HepG2 (cell line): ENCODE measurements at regions not wholly inside any gene's neighbourhood (a gene's known extent, or its start where the extent isn't known, plus 50 kb on each side); places are given as distances from the start of the nearest gene placed in this dataset.

ENCODE experiments used
- JUND ChIP-seq: sonication (generic); formaldehyde crosslinking; IDR thresholded peaks from 2 replicates; pipeline ENCODE4 v1.8.0; 2022; ENCODE audit warnings: mild to moderate bottlenecking, missing genetic modification reagents
- MEF2D ChIP-seq: sonication (generic); formaldehyde crosslinking; IDR thresholded peaks from 2 replicates; pipeline ENCODE4 v1.5.1; 2020; ENCODE audit warnings: mild to moderate bottlenecking, missing genetic modification reagents
- RBFOX2 ChIP-seq: fragments of 200-400 bp; formaldehyde crosslinking; IDR thresholded peaks from 2 replicates; pipeline ENCODE4 v1.6.1; 2017; ENCODE audit warnings: low read depth, mild to moderate bottlenecking, low read length
- RFXAP ChIP-seq: sonication (generic); formaldehyde crosslinking; IDR thresholded peaks from 2 replicates; pipeline ENCODE4 v1.4.0; 2020; ENCODE audit warnings: missing genetic modification reagents, borderline replicate concordance
- SALL1 ChIP-seq: sonication (generic); formaldehyde crosslinking; IDR thresholded peaks from 2 replicates; pipeline ENCODE4 v1.8.0; 2022; ENCODE audit warnings: mild to moderate bottlenecking, missing genetic modification reagents
- SMAD1 ChIP-seq: sonication (generic); formaldehyde crosslinking; IDR thresholded peaks from 2 replicates; pipeline ENCODE4 v1.4.0; 2020; ENCODE audit warnings: missing genetic modification reagents, low read depth, mild to moderate bottlenecking, borderline replicate concordance
- SP5 ChIP-seq: IDR thresholded peaks from 2 replicates; pipeline ENCODE4 v1.6.1; 2016; ENCODE audit warnings: low read depth, borderline replicate concordance
- YY1 ChIP-seq: IDR thresholded peaks from 2 replicates; pipeline ENCODE4 v1.6.1; 2011; ENCODE audit warnings: low read length, low read depth, moderate library complexity, mild to moderate bottlenecking; ENCODE audit not compliant: insufficient read depth, insufficient replicate concordance
- ZNF143 ChIP-seq: sonication (generic); formaldehyde crosslinking; IDR thresholded peaks from 2 replicates; pipeline ENCODE4 v1.4.0; 2020; ENCODE audit warnings: missing genetic modification reagents
- ZNF331 ChIP-seq: sonication (generic); formaldehyde crosslinking; IDR thresholded peaks from 2 replicates; pipeline ENCODE4 v1.4.0; 2020; ENCODE audit warnings: missing genetic modification reagents
- ZNF510 ChIP-seq: sonication (generic); formaldehyde crosslinking; IDR thresholded peaks from 2 replicates; pipeline ENCODE4 v1.4.0; 2020; ENCODE audit warnings: low read depth, mild to moderate bottlenecking, missing genetic modification reagents
- TF ChIP-seq, protein P1 (sequence below): sonication (generic); formaldehyde crosslinking; IDR thresholded peaks from 2 replicates; pipeline ENCODE4 v1.4.0; 2020; ENCODE audit warnings: mild to moderate bottlenecking, missing genetic modification reagents
- TF ChIP-seq, protein P2 (sequence below): sonication (generic); formaldehyde crosslinking; IDR thresholded peaks from 2 replicates; pipeline ENCODE4 v1.5.0; 2020; ENCODE audit warnings: mild to moderate bottlenecking, missing genetic modification reagents, moderate library complexity
- TF ChIP-seq, protein P3 (sequence below), 2 experiments: IDR thresholded peaks; 2 replicates each; pipeline ENCODE4 v1.6.1; 2011 to 2012; ENCODE audit warnings: low read length in 2 of 2, borderline replicate concordance in 1 of 2, low read depth in 1 of 2, mild to moderate bottlenecking in 1 of 2, moderate library complexity in 1 of 2

DNA sequence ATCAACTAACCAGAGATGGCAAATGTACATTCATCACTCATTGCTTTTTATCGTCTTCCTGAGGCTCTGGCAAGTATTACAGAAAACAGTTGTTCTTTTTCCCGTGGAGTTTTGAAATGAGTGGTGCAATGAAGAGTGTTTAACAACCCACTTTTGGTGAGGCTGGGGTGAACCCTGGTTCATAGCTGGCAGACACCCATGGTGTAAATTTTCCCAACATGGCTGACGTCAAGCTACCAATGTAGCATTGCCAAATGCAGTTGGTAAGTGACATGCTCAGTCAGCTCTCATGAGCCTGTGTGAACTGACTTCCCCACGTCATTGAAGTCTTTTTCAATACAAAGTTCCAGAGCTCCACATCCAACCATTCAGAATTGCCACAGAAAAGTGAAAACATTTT lies 386.2 kb downstream of the TMEM114 start:
- TF ChIP-seq RFXAP (CRISPR knock-in tag) (no peak), SALL1 (CRISPR knock-in tag) (no peak), JUND (CRISPR knock-in tag) (no peak), SP5 (CRISPR knock-in tag) (no peak), MEF2D (no peak), YY1 (no peak), ZNF143 (CRISPR knock-in tag) (no peak), RBFOX2 (no peak), ZNF510 (CRISPR knock-in tag) (no peak), ZNF331 (CRISPR knock-in tag) (no peak), SMAD1 (no peak)
- TF ChIP-seq, protein P1, sequence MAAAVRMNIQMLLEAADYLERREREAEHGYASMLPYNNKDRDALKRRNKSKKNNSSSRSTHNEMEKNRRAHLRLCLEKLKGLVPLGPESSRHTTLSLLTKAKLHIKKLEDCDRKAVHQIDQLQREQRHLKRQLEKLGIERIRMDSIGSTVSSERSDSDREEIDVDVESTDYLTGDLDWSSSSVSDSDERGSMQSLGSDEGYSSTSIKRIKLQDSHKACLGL (CRISPR knock-in tag): no peak
- TF ChIP-seq, protein P2, sequence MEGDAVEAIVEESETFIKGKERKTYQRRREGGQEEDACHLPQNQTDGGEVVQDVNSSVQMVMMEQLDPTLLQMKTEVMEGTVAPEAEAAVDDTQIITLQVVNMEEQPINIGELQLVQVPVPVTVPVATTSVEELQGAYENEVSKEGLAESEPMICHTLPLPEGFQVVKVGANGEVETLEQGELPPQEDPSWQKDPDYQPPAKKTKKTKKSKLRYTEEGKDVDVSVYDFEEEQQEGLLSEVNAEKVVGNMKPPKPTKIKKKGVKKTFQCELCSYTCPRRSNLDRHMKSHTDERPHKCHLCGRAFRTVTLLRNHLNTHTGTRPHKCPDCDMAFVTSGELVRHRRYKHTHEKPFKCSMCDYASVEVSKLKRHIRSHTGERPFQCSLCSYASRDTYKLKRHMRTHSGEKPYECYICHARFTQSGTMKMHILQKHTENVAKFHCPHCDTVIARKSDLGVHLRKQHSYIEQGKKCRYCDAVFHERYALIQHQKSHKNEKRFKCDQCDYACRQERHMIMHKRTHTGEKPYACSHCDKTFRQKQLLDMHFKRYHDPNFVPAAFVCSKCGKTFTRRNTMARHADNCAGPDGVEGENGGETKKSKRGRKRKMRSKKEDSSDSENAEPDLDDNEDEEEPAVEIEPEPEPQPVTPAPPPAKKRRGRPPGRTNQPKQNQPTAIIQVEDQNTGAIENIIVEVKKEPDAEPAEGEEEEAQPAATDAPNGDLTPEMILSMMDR (CRISPR knock-in tag): no peak
- TF ChIP-seq, protein P3, sequence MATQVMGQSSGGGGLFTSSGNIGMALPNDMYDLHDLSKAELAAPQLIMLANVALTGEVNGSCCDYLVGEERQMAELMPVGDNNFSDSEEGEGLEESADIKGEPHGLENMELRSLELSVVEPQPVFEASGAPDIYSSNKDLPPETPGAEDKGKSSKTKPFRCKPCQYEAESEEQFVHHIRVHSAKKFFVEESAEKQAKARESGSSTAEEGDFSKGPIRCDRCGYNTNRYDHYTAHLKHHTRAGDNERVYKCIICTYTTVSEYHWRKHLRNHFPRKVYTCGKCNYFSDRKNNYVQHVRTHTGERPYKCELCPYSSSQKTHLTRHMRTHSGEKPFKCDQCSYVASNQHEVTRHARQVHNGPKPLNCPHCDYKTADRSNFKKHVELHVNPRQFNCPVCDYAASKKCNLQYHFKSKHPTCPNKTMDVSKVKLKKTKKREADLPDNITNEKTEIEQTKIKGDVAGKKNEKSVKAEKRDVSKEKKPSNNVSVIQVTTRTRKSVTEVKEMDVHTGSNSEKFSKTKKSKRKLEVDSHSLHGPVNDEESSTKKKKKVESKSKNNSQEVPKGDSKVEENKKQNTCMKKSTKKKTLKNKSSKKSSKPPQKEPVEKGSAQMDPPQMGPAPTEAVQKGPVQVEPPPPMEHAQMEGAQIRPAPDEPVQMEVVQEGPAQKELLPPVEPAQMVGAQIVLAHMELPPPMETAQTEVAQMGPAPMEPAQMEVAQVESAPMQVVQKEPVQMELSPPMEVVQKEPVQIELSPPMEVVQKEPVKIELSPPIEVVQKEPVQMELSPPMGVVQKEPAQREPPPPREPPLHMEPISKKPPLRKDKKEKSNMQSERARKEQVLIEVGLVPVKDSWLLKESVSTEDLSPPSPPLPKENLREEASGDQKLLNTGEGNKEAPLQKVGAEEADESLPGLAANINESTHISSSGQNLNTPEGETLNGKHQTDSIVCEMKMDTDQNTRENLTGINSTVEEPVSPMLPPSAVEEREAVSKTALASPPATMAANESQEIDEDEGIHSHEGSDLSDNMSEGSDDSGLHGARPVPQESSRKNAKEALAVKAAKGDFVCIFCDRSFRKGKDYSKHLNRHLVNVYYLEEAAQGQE (IDR thresholded peaks at IDR 0.05; ENCODE audit: borderline replicate concordance in 1 of 2, low read depth in 1 of 2, low read length in 2 of 2): no peak
